GDM1 (cell line): ENCODE measurements at regions not wholly inside any gene's neighbourhood (a gene's known extent, or its start where the extent isn't known, plus 50 kb on each side); places are given as distances from the start of the nearest gene placed in this dataset.

ENCODE experiments used
- DNase-seq: peaks from one replicate; lab custom pipeline; 2025; lab: John Stamatoyannopoulos, UW

- no peak for DNase-seq
These were observed 201.3 kb upstream of the GALNT5 start for GRCh38 chr2:157056200-157056676.

DNA sequence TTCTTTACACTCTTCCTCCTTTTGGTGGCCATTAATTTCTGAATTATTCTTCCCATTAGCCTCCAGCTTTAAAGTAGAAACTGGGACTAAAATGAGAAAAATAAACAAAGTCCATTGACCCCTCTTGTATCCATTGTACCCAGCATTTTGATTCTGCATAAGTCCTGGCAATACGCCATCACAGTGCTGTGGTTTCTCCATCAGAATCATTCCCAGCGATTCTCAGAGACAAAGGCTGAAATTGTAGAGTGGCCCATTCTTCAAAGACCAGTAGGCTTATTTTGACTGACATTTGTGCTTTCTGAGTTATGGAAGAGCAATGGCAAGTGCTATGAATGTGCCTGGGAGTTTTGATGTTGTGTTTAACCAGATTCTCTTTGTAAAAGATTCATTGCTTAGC lies 199.3 kb upstream of the GALNT5 start:
- DNase-seq, result no peak

- no peak for DNase-seq
These were observed 198.5 kb upstream of the GALNT5 start for GRCh38 chr2:157059036-157059435.

- no peak for DNase-seq
These were observed 195.7 kb upstream of the GALNT5 start for GRCh38 chr2:157061799-157062198.

DNA sequence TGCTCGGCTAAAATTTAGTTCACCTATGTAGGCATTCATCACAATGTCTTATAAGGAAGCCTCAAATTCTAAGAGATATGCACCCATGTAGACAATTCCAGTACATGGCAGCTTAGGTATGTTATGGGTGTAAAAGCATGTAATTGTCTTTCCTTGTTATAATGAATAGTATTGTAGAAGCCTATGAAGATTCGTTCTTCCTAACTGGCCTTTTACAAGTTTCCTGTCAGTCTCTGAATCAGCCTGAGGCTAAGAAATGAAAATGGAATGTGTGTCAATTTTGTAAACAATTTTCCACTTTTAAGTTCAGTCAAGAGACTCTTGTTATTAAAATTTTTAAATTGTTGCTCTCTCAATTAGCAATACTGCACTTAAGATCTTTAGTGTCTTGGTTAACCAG lies 189.9 kb upstream of the GALNT5 start:
- DNase-seq, result no peak

GRCh38 chr2:157068237-157068636 lies 189.3 kb upstream of the GALNT5 start:
- DNase-seq, result no peak

DNA sequence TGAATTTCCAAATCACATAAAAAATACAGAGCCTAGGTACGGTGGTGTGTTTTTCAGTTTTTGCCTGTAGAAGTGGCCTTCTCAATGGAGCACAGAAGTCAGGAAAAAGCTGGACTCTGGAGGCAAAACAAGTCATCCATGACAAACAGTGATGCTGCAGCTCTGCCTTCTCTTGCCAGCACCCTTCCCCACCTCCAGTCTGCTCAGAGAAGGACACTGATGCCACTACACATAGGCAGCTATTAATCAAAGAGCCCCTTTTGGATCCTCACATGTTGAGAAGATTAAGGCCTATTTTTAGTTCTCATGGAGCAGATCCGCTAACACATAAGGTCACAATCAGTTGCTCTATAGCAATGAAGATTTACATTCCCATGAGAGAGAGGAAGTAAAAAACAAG lies 181.6 kb upstream of the GALNT5 start:
- no peak for DNase-seq

GRCh38 chr2:157076526-157077161 lies 180.9 kb upstream of the GALNT5 start:
- DNase-seq, result no peak

- no peak for DNase-seq
These were observed 179.7 kb upstream of the GALNT5 start for GRCh38 chr2:157077753-157078350.

GRCh38 chr2:157082950-157083349 lies 174.6 kb upstream of the GALNT5 start:
- no peak for DNase-seq

DNA sequence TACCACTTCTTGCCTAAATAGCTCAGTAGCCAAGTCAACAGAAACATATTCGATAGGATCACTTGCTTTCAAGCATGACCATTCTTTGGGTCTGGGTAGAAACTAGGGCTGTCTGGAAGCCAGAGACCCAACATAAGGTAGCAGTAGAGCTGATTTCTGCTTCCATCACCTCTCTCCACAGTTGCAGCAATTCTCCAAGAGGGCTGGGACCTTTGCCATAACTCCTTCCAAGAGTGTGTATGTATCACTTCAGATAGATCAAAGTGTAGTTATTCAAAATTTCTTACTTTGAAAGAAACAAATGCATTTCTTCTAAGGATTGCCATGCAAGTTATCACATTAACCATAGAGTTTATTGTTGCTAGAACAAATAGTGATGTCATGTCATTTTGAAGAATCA lies 172.0 kb upstream of the GALNT5 start:
- no peak for DNase-seq

- DNase-seq, result no peak
These were observed 170.0 kb upstream of the GALNT5 start for GRCh38 chr2:157087373-157088002.

- DNase-seq, result no peak
These were observed 163.8 kb upstream of the GALNT5 start for GRCh38 chr2:157093666-157094065.

- no peak for DNase-seq
These were observed 152.1 kb upstream of the GALNT5 start for GRCh38 chr2:157105372-157105771.

GRCh38 chr2:157106950-157107349 lies 150.6 kb upstream of the GALNT5 start:
- no peak for DNase-seq

- DNase-seq, result no peak
These were observed 150.0 kb upstream of the GALNT5 start for GRCh38 chr2:157107460-157107859.

DNA sequence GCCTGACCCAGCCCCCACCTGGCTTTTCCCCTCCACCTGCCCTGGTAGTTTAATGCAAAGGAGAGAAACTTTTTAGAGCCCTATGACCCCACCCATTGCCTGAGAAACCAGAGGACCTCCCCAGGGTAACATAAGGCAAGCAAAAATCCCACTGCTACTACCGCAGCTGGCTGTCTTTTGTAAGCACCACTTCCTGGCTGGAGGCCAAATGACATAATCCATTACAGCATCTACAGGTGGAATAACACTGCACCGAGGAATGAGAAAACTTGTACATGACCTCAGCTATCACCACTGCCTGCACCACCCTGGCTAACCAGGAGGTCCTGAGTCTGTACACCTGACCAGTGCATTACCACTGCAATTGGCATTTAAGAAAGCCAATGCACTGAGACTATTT lies 149.6 kb upstream of the GALNT5 start:
- DNase-seq, result no peak

- no peak for DNase-seq
These were observed 134.7 kb upstream of the GALNT5 start for GRCh38 chr2:157122776-157123175.

DNA sequence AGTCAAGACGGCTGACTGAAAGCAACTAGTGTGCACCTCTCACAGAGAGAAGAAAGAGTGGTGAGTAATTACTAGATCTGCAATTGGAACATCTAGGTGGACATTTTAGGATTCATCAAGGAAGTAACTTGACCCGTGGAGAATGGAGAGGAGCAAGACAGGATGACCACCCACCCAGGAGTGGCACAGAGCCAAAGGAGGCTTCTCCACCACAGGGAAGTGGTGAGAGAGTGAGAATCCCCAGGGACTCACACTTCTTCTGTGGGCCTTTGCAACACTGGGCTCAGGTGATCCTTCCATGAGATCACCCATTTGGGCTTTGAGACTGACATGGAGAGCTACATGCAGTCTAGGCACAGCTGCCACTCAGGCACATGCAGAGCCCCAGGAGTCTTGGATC lies 132.8 kb upstream of the GALNT5 start:
- no peak for DNase-seq

- DNase-seq, result no peak
These were observed 131.8 kb upstream of the GALNT5 start for GRCh38 chr2:157125685-157126084.

- no peak for DNase-seq
These were observed 130.1 kb upstream of the GALNT5 start for GRCh38 chr2:157127249-157128012.

DNA sequence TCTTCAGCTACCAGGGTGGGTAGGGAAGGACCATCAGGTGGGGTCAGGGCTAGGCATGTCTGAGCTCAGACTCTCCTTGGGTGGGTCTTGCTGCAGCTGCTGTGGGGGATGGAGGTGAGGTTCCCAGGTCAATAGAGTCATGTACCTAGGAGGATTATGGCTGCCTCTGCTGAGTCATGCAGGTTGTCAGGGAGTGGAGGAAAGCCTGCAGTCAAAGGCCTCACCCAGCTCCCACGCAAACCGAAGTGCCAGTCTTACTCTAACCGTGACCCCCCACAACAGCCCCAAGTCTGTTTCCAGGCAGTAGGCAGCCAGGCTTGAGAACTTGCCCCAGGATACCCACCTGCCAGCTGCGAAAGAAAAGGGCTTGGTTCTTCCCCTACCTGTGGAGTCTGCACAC lies 113.6 kb upstream of the GALNT5 start:
- DNase-seq, result no peak

DNA sequence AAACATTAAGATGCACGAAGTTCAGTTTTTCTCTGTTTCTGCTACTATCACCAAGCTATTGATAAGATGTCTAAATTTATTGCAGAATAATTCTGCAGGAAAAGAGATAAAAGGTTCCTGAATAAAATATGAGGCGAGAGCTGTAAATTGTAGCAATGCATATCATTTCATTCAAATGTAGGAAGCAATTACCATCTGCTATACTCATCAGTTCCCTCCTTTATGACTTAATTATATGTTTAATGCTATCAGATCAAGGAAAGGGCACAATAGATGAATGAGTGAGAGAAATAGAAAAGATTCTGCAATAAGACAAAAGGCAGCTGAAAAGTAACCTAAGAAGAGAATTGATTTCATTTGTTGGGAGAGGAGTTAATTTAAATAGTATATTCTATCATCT lies 108.2 kb upstream of the GALNT5 start:
- no peak for DNase-seq
